HG03442 (cell line): ENCODE measurements at regions not wholly inside any gene's neighbourhood (a gene's known extent, or its start where the extent isn't known, plus 50 kb on each side); places are given as distances from the start of the nearest gene placed in this dataset.
"Not testable (repeated sequence)": the region's sequence is repeated elsewhere in the genome, so short reads cannot be mapped to it uniquely, and the experiment has no call there.

ENCODE experiments used
- ATAC-seq: cut with Tn5 transposase; IDR thresholded peaks from one replicate; pipeline ENCODE4 v1.9.1; 2021; ENCODE audit warnings: mild to moderate bottlenecking, moderate library complexity; ENCODE audit not compliant: unreplicated experiment

GRCh38 chr16:17945080-17945601 lies 391.4 kb downstream of the NPIPA8 start:
- no peak for ATAC-seq

DNA sequence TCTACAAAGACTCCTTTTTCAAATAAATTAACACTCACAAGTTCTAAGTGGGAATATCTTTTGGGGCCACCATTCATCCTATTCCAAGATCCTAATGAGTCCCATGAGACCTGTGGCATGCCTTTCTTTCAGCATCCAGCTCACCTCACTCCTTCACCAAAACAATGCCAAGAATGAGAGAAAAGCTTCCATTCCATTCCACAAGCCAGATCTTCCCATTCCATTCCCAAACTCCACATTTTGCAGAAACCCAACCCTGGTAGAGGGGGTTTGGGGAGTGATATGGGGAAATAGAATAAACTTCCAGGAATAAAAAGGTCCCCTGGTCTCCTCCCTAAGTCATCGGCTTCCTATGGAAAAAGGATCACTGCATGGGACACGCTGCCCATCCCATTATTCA lies 392.2 kb downstream of the NPIPA8 start:
- no peak for ATAC-seq

GRCh38 chr16:17942067-17942466 lies 394.5 kb downstream of the NPIPA8 start:
- ATAC-seq = no peak

- ATAC-seq = no peak
Measured at GRCh38 chr16:17940584-17941364, 395.8 kb downstream of the NPIPA8 start.

DNA sequence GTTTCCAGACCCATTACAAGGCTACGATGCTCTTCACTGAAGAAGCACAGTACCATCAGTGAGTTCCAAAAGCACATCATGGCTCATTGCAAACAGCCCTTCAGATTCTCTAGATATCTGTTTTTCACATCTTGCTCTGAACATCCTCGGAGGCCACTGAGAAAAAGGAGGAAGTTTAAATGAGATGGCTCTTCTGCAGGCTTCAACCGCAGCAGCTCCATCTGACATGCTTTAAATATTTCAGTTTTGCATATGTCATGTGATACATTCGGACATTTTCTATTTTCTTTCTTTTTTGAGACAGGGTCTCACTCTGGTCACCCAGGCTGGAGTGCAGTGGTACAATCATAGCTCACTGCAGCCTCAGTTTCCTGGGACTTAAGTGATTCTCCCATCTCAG lies 396.8 kb downstream of the NPIPA8 start:
- no peak for ATAC-seq

DNA sequence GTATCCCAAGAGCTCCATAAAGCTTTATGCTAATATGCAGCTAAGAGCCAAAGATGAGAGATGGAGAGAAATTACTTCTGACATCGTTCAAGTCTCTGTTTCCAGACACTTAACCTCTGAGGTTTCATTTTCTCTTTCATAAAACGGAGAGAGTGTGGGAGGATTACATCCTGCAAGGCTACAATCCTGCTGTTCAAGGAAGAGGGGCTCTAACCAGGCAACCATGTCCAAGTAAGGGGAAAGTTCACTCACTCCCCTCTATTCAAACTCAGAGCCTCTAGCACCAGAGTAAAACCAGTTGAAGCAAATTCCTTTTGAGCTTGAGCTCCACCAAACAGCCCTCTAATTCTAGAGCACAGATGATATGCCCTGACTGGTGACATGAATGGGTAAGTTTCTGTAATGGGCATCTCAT lies 397.4 kb downstream of the NPIPA8 start:
- peak; percentile 45 for ATAC-seq

GRCh38 chr16:17938546-17938945 lies 398.0 kb downstream of the NPIPA8 start:
- ATAC-seq = no peak

GRCh38 chr16:17936766-17937402 lies 399.7 kb downstream of the NPIPA8 start:
- no peak for ATAC-seq

GRCh38 chr16:17930280-17930679 lies 406.3 kb downstream of the NPIPA8 start:
- ATAC-seq = no peak

GRCh38 chr16:17926866-17927399 lies 409.6 kb downstream of the NPIPA8 start:
- no peak for ATAC-seq

- ATAC-seq = no peak
Measured at GRCh38 chr16:17926461-17926860, 410.1 kb downstream of the NPIPA8 start.

- ATAC-seq = no peak
Measured at GRCh38 chr16:17925761-17926160, 410.8 kb downstream of the NPIPA8 start.

GRCh38 chr16:17921357-17921978 lies 415.1 kb downstream of the NPIPA8 start:
- no peak for ATAC-seq

GRCh38 chr16:17917316-17918019 lies 419.1 kb downstream of the NPIPA8 start:
- ATAC-seq = no peak

- no peak for ATAC-seq
Measured at GRCh38 chr16:17915791-17916190, 420.7 kb downstream of the NPIPA8 start.

DNA sequence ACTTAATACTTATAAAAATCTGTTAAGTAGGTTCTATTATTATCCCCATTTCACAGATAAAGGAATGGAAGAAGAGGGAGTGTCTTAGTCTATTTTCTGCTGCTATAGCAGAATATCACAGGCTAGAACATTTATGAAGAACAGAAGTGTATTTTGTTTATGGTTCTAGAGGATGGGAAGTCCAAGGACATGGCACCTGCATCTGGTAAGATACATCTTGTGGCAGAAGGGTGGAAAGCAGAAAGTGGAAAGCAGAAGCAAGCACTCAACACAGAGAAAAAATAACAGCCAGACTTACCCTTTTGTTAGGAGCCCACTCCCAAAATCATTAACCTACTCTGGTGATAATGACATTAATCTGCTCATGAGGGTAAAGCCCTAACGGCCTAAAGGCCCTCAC lies 422.4 kb downstream of the NPIPA8 start:
- no peak for ATAC-seq

- not testable (repeated sequence) for ATAC-seq
Measured at GRCh38 chr16:17911578-17911977, 425.0 kb downstream of the NPIPA8 start.

DNA sequence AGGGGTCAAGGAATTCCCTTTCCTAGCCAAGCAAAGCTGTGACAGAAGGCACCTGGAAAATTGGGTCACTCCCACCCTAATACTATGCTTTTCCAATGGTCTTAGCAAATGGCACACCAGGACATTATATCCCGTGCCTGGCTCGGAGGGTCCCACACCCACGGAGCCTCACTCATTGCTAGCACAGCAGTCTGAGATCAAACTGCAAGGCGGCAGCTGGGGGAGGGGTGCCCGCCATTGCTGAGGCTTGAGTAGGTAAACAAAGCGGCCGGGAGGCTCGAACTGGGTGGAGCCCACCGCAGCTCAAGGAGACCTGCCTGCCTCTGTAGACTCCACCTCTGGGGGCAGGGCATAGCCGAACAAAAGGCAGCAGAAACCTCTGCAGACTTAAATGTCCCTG lies 429.9 kb downstream of the NPIPA8 start:
- not testable (repeated sequence) for ATAC-seq

DNA sequence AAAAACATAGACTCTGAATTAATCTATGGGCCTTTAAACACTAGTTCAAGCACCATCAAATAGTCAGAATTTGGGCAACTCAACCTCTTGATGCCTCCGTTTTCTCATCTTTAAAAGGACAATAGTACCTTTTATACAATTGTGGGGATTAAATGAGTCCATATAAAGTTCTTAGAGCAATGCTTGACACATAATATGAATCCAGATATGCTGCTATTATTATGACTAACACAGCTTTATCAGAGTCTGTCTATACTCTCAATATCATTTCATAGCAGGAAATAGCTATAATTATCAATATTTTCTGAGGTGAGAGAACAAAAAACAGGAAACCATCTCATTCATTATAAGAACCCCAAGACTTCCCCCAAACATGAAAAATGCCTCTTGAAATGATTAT lies 430.5 kb upstream of the XYLT1 start:
- no peak for ATAC-seq

DNA sequence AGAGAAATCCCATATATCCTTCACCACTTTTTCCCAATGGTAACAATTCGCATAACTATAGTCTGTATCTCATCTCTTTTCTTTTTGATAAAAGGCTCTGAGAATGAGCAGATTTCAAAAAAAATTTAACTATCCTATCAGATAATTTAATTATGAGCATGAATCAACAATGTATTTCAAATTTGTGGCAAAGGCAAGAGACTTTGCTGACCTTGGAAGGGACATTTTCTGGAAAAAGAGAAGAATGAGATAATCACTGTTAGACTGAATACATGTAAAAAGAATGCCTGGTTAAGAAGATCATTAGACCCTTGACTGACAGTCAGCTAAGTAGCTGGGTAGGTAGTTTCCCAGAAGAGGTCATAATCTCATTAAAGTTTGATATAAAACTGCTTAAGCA lies 428.4 kb upstream of the XYLT1 start:
- no peak for ATAC-seq

- no peak for ATAC-seq
Measured at GRCh38 chr16:17887963-17888362, 417.2 kb upstream of the XYLT1 start.
